ENCODE measurements at regions not wholly inside any gene's neighbourhood (a gene's known extent, or its start where the extent isn't known, plus 50 kb on each side); places are given as distances from the start of the nearest gene placed in this dataset.
"Not testable (repeated sequence)": the region's sequence is repeated elsewhere in the genome, so short reads cannot be mapped to it uniquely, and the experiment has no call there.

GRCh38 chr12:100078777-100079176 lies 63.9 kb downstream of the BLTP3B start:
- not testable (repeated sequence) for TF ChIP-seq POLR2AphosphoS5, CTCF, EP300 (IDR thresholded peaks at IDR 0.05)
